GM12878 (cell line): ENCODE measurements at regions not wholly inside any gene's neighbourhood (a gene's known extent, or its start where the extent isn't known, plus 50 kb on each side); places are given as distances from the start of the nearest gene placed in this dataset.

Experiments
- CEBPB ChIP-seq, 2 experiments: fragments of 150-350 bp in 1 of 2; IDR thresholded peaks; 2 replicates each; pipeline ENCODE4 v1.6.1; 2012 to 2014; ENCODE audit warnings: low read depth in 2 of 2, low read length in 2 of 2, borderline replicate concordance in 1 of 2, inconsistent platforms in 1 of 2
- CHD2 ChIP-seq: IDR thresholded peaks from 2 replicates; pipeline ENCODE4 v1.6.1; 2011; ENCODE audit warnings: low read depth, low read length, improper control_type of control experiment, borderline replicate concordance
- CTCF ChIP-seq, 3 experiments: IDR thresholded peaks in 2 of 3; conservative IDR thresholded peaks in 1 of 3; 2 replicates each; pipeline ENCODE4 v1.5.1; 2011; ENCODE audit warnings: low read depth in 3 of 3, low read length in 3 of 3, mild to moderate bottlenecking in 3 of 3, control low read depth in 2 of 3, moderate library complexity in 2 of 3, inconsistent platforms in 1 of 3, mixed read lengths in 1 of 3; ENCODE audit not compliant: control insufficient read depth in 2 of 3, insufficient read depth in 1 of 3; ENCODE audit errors: extremely low read depth in 1 of 3
- MTA2 ChIP-seq: fragments of 450-650 bp; IDR thresholded peaks from 2 replicates; pipeline ENCODE4 v1.6.1; 2016; ENCODE audit warnings: low read depth, mild to moderate bottlenecking, moderate library complexity
- PAX5 ChIP-seq: IDR thresholded peaks from 2 replicates; pipeline ENCODE4 v1.6.1; 2011; ENCODE audit warnings: low read depth, low read length, borderline replicate concordance
- REST ChIP-seq: IDR thresholded peaks from 2 replicates; pipeline ENCODE4 v1.6.1; 2012; ENCODE audit warnings: mild to moderate bottlenecking, low read depth, low read length
- SMC3 ChIP-seq: IDR thresholded peaks from 2 replicates; pipeline ENCODE4 v1.6.1; 2011; ENCODE audit warnings: low read length, improper control_type of control experiment, borderline replicate concordance

- TF ChIP-seq CTCF (IDR thresholded peaks at IDR 0.05 in 2 of 3, conservative IDR thresholded peaks at IDR 0.05 in 1 of 3; ENCODE audit: control insufficient read depth in 2 of 3, extremely low read depth in 1 of 3, insufficient read depth in 1 of 3, low read depth in 3 of 3, low read length in 3 of 3) (no peak), REST (no peak), PAX5 (no peak), CEBPB (IDR thresholded peaks at IDR 0.05; ENCODE audit: borderline replicate concordance in 1 of 2, low read depth in 2 of 2, low read length in 2 of 2) (no peak), CHD2 (no peak), SMC3 (no peak), MTA2 (no peak)
Measured at GRCh38 chr6:144655376-144655775, 370.2 kb downstream of the UTRN start.
